IMR-90 (cell line): ENCODE measurements at regions not wholly inside any gene's neighbourhood (a gene's known extent, or its start where the extent isn't known, plus 50 kb on each side); places are given as distances from the start of the nearest gene placed in this dataset.
A peak's percentile ranks its signal among the peaks of the same experiment; 100 is the strongest.

Experiments used
- ATAC-seq: fragments of 200-7000 bp; cut with Tn5 transposase; 2 replicates; pipeline ENCODE4 v1.9.1; 2020; ENCODE audit warnings: low read depth, mild to moderate bottlenecking, moderate library complexity
- BruUV-seq: library from RNA; stranded (reverse); fragments of 400-500 nt; replicated peaks from 2 replicates; lab custom pipeline; 2021; lab: Mats Ljungman, UMichigan
- CTCF ChIA-PET: fragments of 300-600 bp; formaldehyde crosslinking; extraction: SDS; loops from one replicate; lab custom pipeline; 2021; ENCODE audit warnings: antibody characterized with exemption; lab: Yijun Ruan, JAX
- POLR2A ChIA-PET: fragments of 300-600 bp; sonication (Branson Sonifier 250); formaldehyde crosslinking; loops from one replicate; lab custom pipeline; 2022; ENCODE audit warnings: antibody characterized with exemption; ENCODE audit not compliant: unreplicated experiment; lab: Charles Lee
- DNase-seq: peaks from one replicate; pipeline ENCODE4 v3.0.0; 2013
- H2AFZ ChIP-seq: replicated peaks from 2 replicates; pipeline ENCODE3; 2013; ENCODE audit warnings: low read length, mild to moderate bottlenecking; ENCODE audit not compliant: poor library complexity
- H2AK5ac ChIP-seq: 2 replicates; pipeline ENCODE4 v1.6.1; 2013; ENCODE audit warnings: low read depth, low read length, inconsistent platforms
- H2AK9ac ChIP-seq: replicated peaks from 2 replicates; pipeline ENCODE3; 2013; ENCODE audit warnings: mild to moderate bottlenecking, low read depth, low read length, moderate library complexity; ENCODE audit not compliant: poor library complexity
- H2BK120ac ChIP-seq: 2 replicates; pipeline ENCODE4 v1.6.1; 2013; ENCODE audit warnings: low read depth, low read length, inconsistent platforms
- H2BK15ac ChIP-seq: 3 replicates; pipeline ENCODE4 v1.6.1; 2013; ENCODE audit warnings: low read depth, low read length, inconsistent platforms
- H2BK20ac ChIP-seq: 2 replicates; pipeline ENCODE4 v1.6.1; 2013; ENCODE audit warnings: low read depth, mild to moderate bottlenecking, inconsistent platforms, low read length, moderate library complexity
- H2BK5ac ChIP-seq: 2 replicates; pipeline ENCODE4 v1.6.1; 2013; ENCODE audit warnings: mild to moderate bottlenecking, low read depth, low read length, inconsistent platforms; ENCODE audit not compliant: poor library complexity, severe bottlenecking
- H3K14ac ChIP-seq: replicated peaks from 2 replicates; pipeline ENCODE4 v1.6.1; 2013; ENCODE audit warnings: low read depth, low read length, inconsistent platforms
- H3K18ac ChIP-seq: 2 replicates; pipeline ENCODE4 v1.6.1; 2013; ENCODE audit warnings: low read depth, low read length, control low read depth
- H3K23ac ChIP-seq: 2 replicates; pipeline ENCODE4 v1.6.1; 2013; ENCODE audit warnings: low read depth, low read length, inconsistent platforms
- H3K27ac ChIP-seq: 2 replicates; pipeline ENCODE4 v1.5.1; 2013; ENCODE audit warnings: mild to moderate bottlenecking, control low read depth, low read length; ENCODE audit not compliant: insufficient read depth
- H3K27me3 ChIP-seq: 2 replicates; pipeline ENCODE4 v1.6.1; 2013; ENCODE audit warnings: low read length; ENCODE audit not compliant: control insufficient read depth, insufficient read depth
- H3K36me3 ChIP-seq: 2 replicates; pipeline ENCODE4 v1.6.1; 2013; ENCODE audit warnings: low read length, mixed read lengths; ENCODE audit not compliant: control insufficient read depth, insufficient read depth
- H3K4ac ChIP-seq: 2 replicates; pipeline ENCODE4 v1.6.1; 2013; ENCODE audit warnings: low read depth, low read length, inconsistent platforms
- H3K4me1 ChIP-seq: 2 replicates; pipeline ENCODE4 v1.6.1; 2013; ENCODE audit warnings: low read length, mixed read lengths; ENCODE audit not compliant: control insufficient read depth, insufficient read depth
- H3K4me2 ChIP-seq: 2 replicates; pipeline ENCODE4 v1.6.1; 2013; ENCODE audit warnings: low read depth, mild to moderate bottlenecking, control low read depth, low read length, moderate library complexity
- H3K4me3 ChIP-seq: 2 replicates; pipeline ENCODE4 v1.5.1; 2013; ENCODE audit warnings: low read depth, mild to moderate bottlenecking, control low read depth, low read length, moderate library complexity; ENCODE audit not compliant: insufficient read depth
- H3K56ac ChIP-seq: 2 replicates; pipeline ENCODE4 v1.6.1; 2013; ENCODE audit warnings: low read length, inconsistent platforms; ENCODE audit not compliant: insufficient read depth; ENCODE audit errors: extremely low read depth
- H3K79me1 ChIP-seq, 2 experiments: 2 replicates each; pipeline ENCODE4 v1.6.1; 2013; ENCODE audit warnings: low read length in 2 of 2, inconsistent platforms in 1 of 2, low read depth in 1 of 2
- H3K9ac ChIP-seq: 2 replicates; pipeline ENCODE4 v1.6.1; 2013; ENCODE audit warnings: low read depth, low read length, control low read depth
- H3K9me1 ChIP-seq: 2 replicates; pipeline ENCODE4 v1.6.1; 2013; ENCODE audit warnings: low read length, inconsistent platforms; ENCODE audit not compliant: insufficient read depth
- H3K9me3 ChIP-seq: 2 replicates; pipeline ENCODE4 v1.6.1; 2013; ENCODE audit warnings: low read length; ENCODE audit not compliant: control insufficient read depth, insufficient read depth
- H4K20me1 ChIP-seq: 2 replicates; pipeline ENCODE4 v1.6.1; 2013; ENCODE audit warnings: low read length, inconsistent platforms; ENCODE audit not compliant: insufficient read depth
- H4K5ac ChIP-seq: 2 replicates; pipeline ENCODE4 v1.6.1; 2013; ENCODE audit warnings: mild to moderate bottlenecking, low read depth, low read length, control low read depth
- H4K8ac ChIP-seq, 2 experiments: 2 replicates each; pipeline ENCODE4 v1.6.1; 2013; ENCODE audit warnings: low read depth in 2 of 2, low read length in 2 of 2, control low read depth in 1 of 2, inconsistent platforms in 1 of 2
- H4K91ac ChIP-seq: 2 replicates; pipeline ENCODE4 v1.6.1; 2013; ENCODE audit warnings: low read depth, low read length, inconsistent platforms; ENCODE audit not compliant: insufficient read depth
- BHLHE40 ChIP-seq: fragments of 150-350 bp; IDR thresholded peaks from 2 replicates; pipeline ENCODE4 v1.6.1; 2016; ENCODE audit warnings: mild to moderate bottlenecking, low read depth, low read length
- CEBPB ChIP-seq: IDR thresholded peaks from 2 replicates; pipeline ENCODE4 v1.6.1; 2012; ENCODE audit warnings: low read depth, low read length, improper control_type of control experiment
- CHD1 ChIP-seq: IDR thresholded peaks from 2 replicates; pipeline ENCODE4 v1.6.1; 2012; ENCODE audit warnings: low read depth, low read length, improper control_type of control experiment
- CTCF ChIP-seq: conservative IDR thresholded peaks from 2 replicates; pipeline ENCODE4 v1.5.1; 2012; ENCODE audit warnings: mild to moderate bottlenecking, low read depth, low read length, improper control_type of control experiment
- ELK1 ChIP-seq: fragments of 150-350 bp; IDR thresholded peaks from 2 replicates; pipeline ENCODE4 v1.6.1; 2016; ENCODE audit warnings: low read depth, mild to moderate bottlenecking, low read length, moderate library complexity, borderline replicate concordance
- FOS ChIP-seq: fragments of 150-350 bp; IDR thresholded peaks from 2 replicates; pipeline ENCODE4 v1.6.1; 2016; ENCODE audit warnings: low read depth, low read length
- MAFK ChIP-seq: IDR thresholded peaks from 2 replicates; pipeline ENCODE4 v1.6.1; 2012; ENCODE audit warnings: low read depth, low read length, improper control_type of control experiment
- MAZ ChIP-seq: IDR thresholded peaks from 2 replicates; pipeline ENCODE4 v1.6.1; 2012; ENCODE audit warnings: low read depth, mild to moderate bottlenecking, low read length, improper control_type of control experiment, moderate library complexity, borderline replicate concordance
- MXI1 ChIP-seq: IDR thresholded peaks from 2 replicates; pipeline ENCODE4 v1.6.1; 2012; ENCODE audit warnings: low read depth, mild to moderate bottlenecking, low read length, moderate library complexity, borderline replicate concordance
- NFE2L2 ChIP-seq: fragments of 150-350 bp; IDR thresholded peaks from 2 replicates; pipeline ENCODE4 v1.6.1; 2016; ENCODE audit warnings: low read depth, mild to moderate bottlenecking, low read length
- POLR2A ChIP-seq: IDR thresholded peaks from 2 replicates; pipeline ENCODE4 v1.6.1; 2012; ENCODE audit warnings: mild to moderate bottlenecking, low read depth, low read length
- RAD21 ChIP-seq: IDR thresholded peaks from 2 replicates; pipeline ENCODE4 v1.6.1; 2012; ENCODE audit warnings: low read length, improper control_type of control experiment
- RCOR1 ChIP-seq: IDR thresholded peaks from 2 replicates; pipeline ENCODE4 v1.6.1; 2012; ENCODE audit warnings: mild to moderate bottlenecking, low read length, improper control_type of control experiment; ENCODE audit not compliant: insufficient replicate concordance
- RFX5 ChIP-seq: IDR thresholded peaks from 2 replicates; pipeline ENCODE4 v1.8.0; 2012; ENCODE audit warnings: low read depth, mild to moderate bottlenecking, low read length, moderate library complexity
- SMC3 ChIP-seq: fragments of 150-350 bp; IDR thresholded peaks from 2 replicates; pipeline ENCODE4 v1.6.1; 2016; ENCODE audit warnings: low read depth, mild to moderate bottlenecking, antibody characterized with exemption, low read length, moderate library complexity
- USF2 ChIP-seq: fragments of 150-350 bp; IDR thresholded peaks from 2 replicates; pipeline ENCODE4 v1.6.1; 2017; ENCODE audit warnings: mild to moderate bottlenecking, antibody characterized with exemption, low read length, low read depth
- WGBS, 2 experiments: methylation state at CpG; one replicate each; pipeline versions ENCODE4 v1.1.5 to v1.1.7; 2013; ENCODE audit warnings: missing lambda C conversion rate in 2 of 2; ENCODE audit not compliant: insufficient read length in 1 of 2; ENCODE audit errors: extremely low coverage in 2 of 2; 5-methylcytosine and 5-hydroxymethylcytosine counted together
- dilution Hi-C: fragments of 300-500 bp; cut with HindIII; formaldehyde crosslinking; loops from one replicate; pipeline ENCODE4 v1.14.3; 2018; ENCODE audit warnings: low sequenced_read_pairs; ENCODE audit not compliant: unreplicated experiment
- in situ Hi-C: fragments of 300-500 bp; cut with MboI; formaldehyde crosslinking; loops from 3 replicates; pipeline ENCODE4 v1.14.3; 2019; ENCODE audit warnings: low sequenced_read_pairs, inconsistent platforms, mixed read lengths
- intact Hi-C: fragments of 100-400 bp; cut with micrococcal nuclease; formaldehyde crosslinking; loops from 2 replicates; pipeline ENCODE4 v1.10.0; 2022

- Histone ChIP-seq H2BK5ac (no peak overlapping the region), H3K4ac (no peak overlapping the region), H3K27me3 (no peaks in the 10 kb centered on the region), H2AK5ac (no peak overlapping the region), H3K9me1 (no peaks in the 10 kb centered on the region), H2BK120ac (no peak overlapping the region), H4K5ac (peak overlapping the region; percentile 81; the same call in 1 of the 2 replicates), H2BK20ac (no peak overlapping the region), H3K23ac (no peak overlapping the region), H3K9ac (no peak overlapping the region), H3K4me3 (no peak overlapping the region), H3K27ac (no peak overlapping the region), H2AK9ac (no peak overlapping the region), H3K18ac (peak overlapping the region; percentile 84; the same call in 1 of the 2 replicates), H3K79me1 (no peaks in the 10 kb centered on the region), H4K91ac (no peak overlapping the region), H3K14ac (no peak overlapping the region), H3K4me1 (peaks cover 2% of the 10 kb centered on the region), H3K56ac (no peak overlapping the region), H2BK15ac (no peak overlapping the region), H3K36me3 (no peaks in the 10 kb centered on the region), H4K8ac (no peak overlapping the region), H4K20me1 (no peaks in the 10 kb centered on the region), H3K9me3 (no peaks in the 10 kb centered on the region), H3K4me2 (0 out of 2 replicates have a peak overlapping the region, but pooled peaks have one; percentile 27), H2AFZ (peak overlapping the region; percentile 24)
- dilution Hi-C loops (no loop called here), intact Hi-C loops (no loop called here), in situ Hi-C loops (no loop called here)
- TF ChIP-seq SMC3 (no peak), BHLHE40 (no peak), RFX5 (no peak), RAD21 (no peak), POLR2A (no peak), CEBPB (no peak), MXI1 (no peak), NFE2L2 (no peak), CTCF (no peak), RCOR1 (no peak), MAFK (no peak), ELK1 (no peak), CHD1 (no peak), MAZ (no peak), USF2 (no peak), FOS (no peak)
- DNase-seq, result no peak
- BruUV-seq, result no TSS peak
- no peak for ATAC-seq
- ChIA-PET CTCF (interaction anchor here (0.8 to 1.1 kb wide), 2 partner anchors 9 to 11 kb away, joined by 3 to 4 read pairs; no protein-coding TSS in a partner anchor), POLR2A (no interaction called here)
- no CpG with 5 or more reads among the region's 1 CpG for WGBS, 2 experiments
Observed at GRCh38 chr4:148845609-148846008, 403.4 kb upstream of the NR3C2 start.
